ENCODE measurements at regions not wholly inside any gene's neighbourhood (a gene's known extent, or its start where the extent isn't known, plus 50 kb on each side); places are given as distances from the start of the nearest gene placed in this dataset.

DNA sequence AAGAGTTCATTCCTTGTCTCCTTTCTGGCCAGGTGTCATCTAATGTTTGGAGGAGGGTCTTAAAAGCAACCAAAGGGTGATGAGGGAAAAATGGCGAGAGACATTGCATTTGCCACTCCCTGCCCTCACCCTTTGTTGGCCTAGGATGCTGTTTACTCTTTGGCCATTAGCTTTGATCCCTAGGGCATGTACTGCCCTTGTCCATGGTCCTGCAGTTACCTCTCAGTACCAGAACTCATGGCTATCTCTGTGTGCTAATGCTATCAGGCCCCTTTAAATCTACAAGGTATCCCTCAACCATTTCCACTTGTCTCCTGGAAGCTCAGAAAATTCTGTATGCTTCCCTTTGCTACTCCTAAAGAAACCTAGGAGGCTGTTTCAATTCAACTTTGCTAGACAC, 424.8 kb upstream of the PLXNA2 start:
- CTCF ChIA-PET: no interaction called here
- DNase-seq (ENCODE audit: low read depth, low spot score): no peak
- TF ChIP-seq, protein P1, sequence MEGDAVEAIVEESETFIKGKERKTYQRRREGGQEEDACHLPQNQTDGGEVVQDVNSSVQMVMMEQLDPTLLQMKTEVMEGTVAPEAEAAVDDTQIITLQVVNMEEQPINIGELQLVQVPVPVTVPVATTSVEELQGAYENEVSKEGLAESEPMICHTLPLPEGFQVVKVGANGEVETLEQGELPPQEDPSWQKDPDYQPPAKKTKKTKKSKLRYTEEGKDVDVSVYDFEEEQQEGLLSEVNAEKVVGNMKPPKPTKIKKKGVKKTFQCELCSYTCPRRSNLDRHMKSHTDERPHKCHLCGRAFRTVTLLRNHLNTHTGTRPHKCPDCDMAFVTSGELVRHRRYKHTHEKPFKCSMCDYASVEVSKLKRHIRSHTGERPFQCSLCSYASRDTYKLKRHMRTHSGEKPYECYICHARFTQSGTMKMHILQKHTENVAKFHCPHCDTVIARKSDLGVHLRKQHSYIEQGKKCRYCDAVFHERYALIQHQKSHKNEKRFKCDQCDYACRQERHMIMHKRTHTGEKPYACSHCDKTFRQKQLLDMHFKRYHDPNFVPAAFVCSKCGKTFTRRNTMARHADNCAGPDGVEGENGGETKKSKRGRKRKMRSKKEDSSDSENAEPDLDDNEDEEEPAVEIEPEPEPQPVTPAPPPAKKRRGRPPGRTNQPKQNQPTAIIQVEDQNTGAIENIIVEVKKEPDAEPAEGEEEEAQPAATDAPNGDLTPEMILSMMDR (IDR thresholded peaks at IDR 0.05; ENCODE audit: insufficient read depth, low read length, missing control alignments): no peak
- no peak overlapping the region for H3K4me3 ChIP-seq (ENCODE audit: low read depth, low read length)
- POLR2A ChIA-PET: no interaction called here

DNA sequence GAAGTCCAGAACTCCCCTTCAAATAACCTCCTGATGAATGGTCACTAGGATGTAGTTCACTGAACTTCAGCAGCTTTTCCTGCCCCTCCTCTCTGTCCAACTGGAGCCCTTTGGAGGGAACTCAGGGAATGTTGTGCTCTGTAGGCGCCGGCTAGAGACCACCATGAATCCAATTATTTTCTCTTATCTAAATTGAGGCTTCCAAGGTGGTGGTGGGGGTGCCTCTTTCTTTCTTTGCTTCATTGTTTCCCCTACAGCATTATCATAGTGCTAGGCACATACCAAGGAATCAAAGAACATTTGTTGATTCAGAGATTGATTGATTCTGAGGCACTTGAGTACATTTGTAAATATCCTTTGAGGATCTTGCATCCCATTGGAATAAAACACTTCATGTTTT, 426.6 kb upstream of the PLXNA2 start:
- TF ChIP-seq, protein P1 (IDR thresholded peaks at IDR 0.05; ENCODE audit: insufficient read depth, low read length, missing control alignments): no peak
- ChIA-PET POLR2A (no interaction called here), CTCF (no interaction called here)
- no peak overlapping the region for H3K4me3 ChIP-seq (ENCODE audit: low read depth, low read length)
- no peak for DNase-seq (ENCODE audit: low read depth, low spot score)

- ChIA-PET CTCF (no interaction called here), POLR2A (no interaction called here)
These were observed 437.9 kb upstream of the PLXNA2 start for GRCh38 chr1:208681878-208682663.

DNA sequence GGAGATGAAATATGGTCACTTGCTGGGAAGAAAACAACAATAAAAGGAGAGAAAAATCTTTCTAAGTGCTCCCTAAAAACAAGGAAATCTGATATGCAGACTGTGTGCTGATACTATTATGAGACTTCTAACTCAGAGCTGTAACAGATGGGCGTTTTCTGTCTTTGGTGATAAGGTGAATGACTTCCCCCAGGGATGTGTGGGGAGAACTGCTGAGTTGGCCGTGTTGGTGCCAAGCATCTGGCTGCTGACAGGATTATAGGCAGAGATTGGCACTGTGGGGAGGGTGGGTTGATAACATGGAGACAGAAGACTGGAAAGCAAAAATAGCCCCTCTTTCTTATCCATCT, 438.5 kb upstream of the PLXNA2 start:
- POLR2A ChIA-PET: no interaction called here
- TF ChIP-seq, protein P1 (IDR thresholded peaks at IDR 0.05; ENCODE audit: insufficient read depth, low read length, missing control alignments): no peak
- CTCF ChIA-PET: no interaction called here
- no peak overlapping the region for H3K4me3 ChIP-seq (ENCODE audit: low read depth, low read length)
- DNase-seq (ENCODE audit: low read depth, low spot score): no peak

More at GRCh38 chr1:208681878-208682663, 437.9 kb upstream of the PLXNA2 start:
- no peak for DNase-seq (ENCODE audit: low read depth, low spot score)
- TF ChIP-seq, protein P1 (IDR thresholded peaks at IDR 0.05; ENCODE audit: insufficient read depth, low read length, missing control alignments): no peak
- no peak overlapping the region for H3K4me3 ChIP-seq (ENCODE audit: low read depth, low read length)

GRCh38 chr1:208683141-208683540, 439.0 kb upstream of the PLXNA2 start:
- CTCF ChIA-PET: no interaction called here
- TF ChIP-seq, protein P1 (IDR thresholded peaks at IDR 0.05; ENCODE audit: insufficient read depth, low read length, missing control alignments): no peak
- DNase-seq (ENCODE audit: low read depth, low spot score): no peak
- no peak overlapping the region for H3K4me3 ChIP-seq (ENCODE audit: low read depth, low read length)
- POLR2A ChIA-PET: no interaction called here

GRCh38 chr1:208684192-208684591, 440.0 kb upstream of the PLXNA2 start:
- TF ChIP-seq, protein P1 (IDR thresholded peaks at IDR 0.05; ENCODE audit: insufficient read depth, low read length, missing control alignments): no peak
- ChIA-PET POLR2A (no interaction called here), CTCF (no interaction called here)
- no peak overlapping the region for H3K4me3 ChIP-seq (ENCODE audit: low read depth, low read length)
- DNase-seq (ENCODE audit: low read depth, low spot score): no peak

All from AG04449 (cell line).